Vagina (tissue), 2 donors: ENCODE measurements at regions not wholly inside any gene's neighbourhood (a gene's known extent, or its start where the extent isn't known, plus 50 kb on each side); places are given as distances from the start of the nearest gene placed in this dataset.

Experiments used
- CTCF ChIP-seq, 3 experiments: fragments of 450-650 bp in 2 of 3; fragments of 200-600 bp in 1 of 3; sonication (generic) in 1 of 3; IDR thresholded peaks; one replicate each; pipeline ENCODE4 v1.5.1; 2017 to 2019; ENCODE audit warnings: antibody characterized with exemption in 3 of 3, mild to moderate bottlenecking in 2 of 3, moderate library complexity in 2 of 3
- POLR2A ChIP-seq, 2 donors: fragments of 450-650 bp; IDR thresholded peaks; one replicate each; pipeline ENCODE4 v1.6.1; 2017; ENCODE audit warnings: antibody characterized with exemption in 2 of 2, mild to moderate bottlenecking in 2 of 2, moderate library complexity in 2 of 2

GRCh38 chr11:11697796-11698195 is 76.0 kb upstream of the GALNT18 start:
- no peak for TF ChIP-seq CTCF (IDR thresholded peaks at IDR 0.05)
- TF ChIP-seq POLR2A (IDR thresholded peaks at IDR 0.05) = no peak
